HG02884 (cell line): ENCODE measurements at regions not wholly inside any gene's neighbourhood (a gene's known extent, or its start where the extent isn't known, plus 50 kb on each side); places are given as distances from the start of the nearest gene placed in this dataset.
"Not testable (repeated sequence)": the region's sequence is repeated elsewhere in the genome, so short reads cannot be mapped to it uniquely, and the experiment has no call there.

Experiments used
- ATAC-seq: cut with Tn5 transposase; IDR thresholded peaks from one replicate; pipeline ENCODE4 v1.9.1; 2021; ENCODE audit warnings: mild to moderate bottlenecking, moderate library complexity; ENCODE audit not compliant: unreplicated experiment

- ATAC-seq, result not testable (repeated sequence)
Observed at GRCh38 chr6:28621268-28621667, 95.6 kb downstream of the GPX5 start.

DNA sequence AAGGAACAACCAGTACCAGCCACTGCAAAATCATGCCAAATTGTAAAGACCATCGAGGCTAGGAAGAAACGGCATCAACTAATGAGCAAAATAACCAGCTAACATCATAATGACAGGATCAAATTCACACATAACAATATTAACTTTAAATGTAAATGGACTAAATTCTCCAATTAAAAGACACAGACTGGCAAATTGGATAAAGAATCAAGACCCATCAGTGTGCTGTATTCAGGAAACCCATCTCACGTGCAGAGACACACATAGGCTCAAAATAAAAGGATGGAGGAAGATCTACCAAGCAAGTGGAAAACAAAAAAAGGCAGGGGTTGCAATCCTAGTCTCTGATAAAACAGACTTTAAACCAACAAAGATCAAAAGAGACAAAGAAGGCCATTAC lies 97.6 kb downstream of the GPX5 start:
- not testable (repeated sequence) for ATAC-seq

DNA sequence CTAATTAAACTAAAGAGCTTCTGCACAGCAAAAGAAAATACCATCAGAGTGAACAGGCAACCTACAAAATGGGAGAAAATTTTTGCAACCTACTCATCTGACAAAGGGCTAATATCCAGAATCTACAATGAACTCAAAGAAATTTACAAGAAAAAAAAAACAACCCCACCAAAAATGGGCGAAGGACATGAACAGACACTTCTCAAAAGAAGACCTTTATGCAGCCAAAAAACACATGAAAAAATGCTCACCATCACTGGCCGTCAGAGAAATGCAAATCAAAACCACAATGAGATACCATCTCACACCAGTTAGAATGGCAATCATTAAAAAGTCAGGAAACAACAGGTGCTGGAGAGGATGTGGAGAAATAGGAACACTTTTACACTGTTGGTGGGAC lies 100.7 kb downstream of the GPX5 start:
- ATAC-seq, result not testable (repeated sequence)

DNA sequence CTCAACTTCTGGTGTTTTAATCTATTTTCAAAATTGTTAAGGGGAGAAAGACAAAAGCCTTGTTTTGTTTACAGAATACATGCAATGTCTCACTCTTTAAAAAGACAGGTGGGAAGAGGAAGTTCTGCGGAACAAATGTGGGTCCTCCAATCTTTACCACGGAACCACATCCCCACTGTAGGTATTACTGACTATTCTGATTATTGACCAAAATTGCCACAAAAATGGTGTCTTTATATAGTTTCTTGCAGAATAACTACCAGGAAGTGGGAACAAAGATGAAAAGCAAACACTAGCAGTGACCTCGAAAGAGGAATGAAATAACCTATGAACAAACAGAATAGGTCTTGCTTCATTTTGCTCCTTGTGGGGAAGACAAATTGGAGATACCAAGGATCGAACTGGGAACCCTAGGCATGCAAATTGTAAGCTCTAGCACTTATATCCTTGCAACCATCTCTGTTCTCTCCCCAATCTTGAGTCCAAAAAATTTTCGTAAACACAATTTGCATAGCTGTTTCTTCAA lies 106.7 kb downstream of the GPX5 start:
- ATAC-seq, result no peak

DNA sequence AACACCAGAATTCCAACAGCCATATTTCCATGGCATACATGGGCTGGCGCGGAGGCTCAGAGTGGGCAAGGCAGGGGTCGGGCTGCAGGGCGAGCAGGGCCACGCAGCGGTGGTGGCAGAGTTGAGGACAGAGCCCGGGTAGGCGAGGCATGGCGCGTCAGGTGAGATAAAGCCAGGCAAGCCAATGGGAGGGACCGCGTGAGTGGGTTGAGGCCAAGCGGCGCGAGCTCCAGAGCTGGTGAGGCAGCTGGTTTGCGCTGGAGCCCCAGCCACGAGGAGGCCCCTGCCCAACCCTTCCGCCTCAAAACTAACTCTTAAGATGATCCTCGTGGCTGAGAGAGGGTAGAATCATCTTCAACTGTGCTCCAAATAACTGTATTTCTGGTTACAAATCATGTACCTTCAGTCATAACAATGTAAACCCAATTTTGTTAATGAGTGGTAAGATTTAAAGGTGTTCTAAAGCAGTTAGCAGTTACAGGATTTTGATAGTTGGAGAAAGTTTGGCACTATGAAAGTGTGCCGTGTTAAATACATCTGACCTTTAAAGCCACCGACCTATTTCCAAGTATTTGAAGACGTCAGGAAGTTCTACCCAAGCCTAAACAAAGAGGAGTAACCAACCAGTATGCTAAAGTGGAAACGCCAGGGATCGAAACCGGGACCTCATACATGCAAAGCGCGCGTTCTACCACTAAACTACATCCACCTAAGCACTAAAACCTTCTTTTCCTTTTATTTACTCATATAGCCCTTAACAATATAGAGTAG lies 107.9 kb downstream of the GPX5 start:
- ATAC-seq, result no peak

DNA sequence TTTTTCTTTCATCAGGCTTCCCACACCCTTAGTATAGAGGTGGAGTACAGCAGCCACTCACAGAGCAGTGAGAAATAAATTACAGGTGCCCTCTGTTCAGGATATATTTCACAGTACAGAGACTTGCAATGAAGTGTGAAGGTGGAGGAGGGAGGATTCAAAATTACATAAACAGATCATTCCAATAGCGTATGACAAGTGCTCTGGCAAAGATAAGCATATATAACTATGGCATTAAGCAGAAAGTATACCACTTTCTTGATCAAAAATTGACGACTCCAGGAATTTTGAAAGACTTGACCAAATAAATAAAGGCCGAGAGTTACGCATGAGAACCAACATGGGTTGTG lies 108.7 kb downstream of the GPX5 start:
- ATAC-seq, result no peak

GRCh38 chr6:28634761-28635546 lies 109.3 kb downstream of the GPX5 start:
- ATAC-seq, result no peak

- ATAC-seq, result no peak
Observed at GRCh38 chr6:28635547-28636158, 110.0 kb downstream of the GPX5 start.

- ATAC-seq, result no peak
Observed at GRCh38 chr6:28638787-28639430, 113.2 kb downstream of the GPX5 start.

DNA sequence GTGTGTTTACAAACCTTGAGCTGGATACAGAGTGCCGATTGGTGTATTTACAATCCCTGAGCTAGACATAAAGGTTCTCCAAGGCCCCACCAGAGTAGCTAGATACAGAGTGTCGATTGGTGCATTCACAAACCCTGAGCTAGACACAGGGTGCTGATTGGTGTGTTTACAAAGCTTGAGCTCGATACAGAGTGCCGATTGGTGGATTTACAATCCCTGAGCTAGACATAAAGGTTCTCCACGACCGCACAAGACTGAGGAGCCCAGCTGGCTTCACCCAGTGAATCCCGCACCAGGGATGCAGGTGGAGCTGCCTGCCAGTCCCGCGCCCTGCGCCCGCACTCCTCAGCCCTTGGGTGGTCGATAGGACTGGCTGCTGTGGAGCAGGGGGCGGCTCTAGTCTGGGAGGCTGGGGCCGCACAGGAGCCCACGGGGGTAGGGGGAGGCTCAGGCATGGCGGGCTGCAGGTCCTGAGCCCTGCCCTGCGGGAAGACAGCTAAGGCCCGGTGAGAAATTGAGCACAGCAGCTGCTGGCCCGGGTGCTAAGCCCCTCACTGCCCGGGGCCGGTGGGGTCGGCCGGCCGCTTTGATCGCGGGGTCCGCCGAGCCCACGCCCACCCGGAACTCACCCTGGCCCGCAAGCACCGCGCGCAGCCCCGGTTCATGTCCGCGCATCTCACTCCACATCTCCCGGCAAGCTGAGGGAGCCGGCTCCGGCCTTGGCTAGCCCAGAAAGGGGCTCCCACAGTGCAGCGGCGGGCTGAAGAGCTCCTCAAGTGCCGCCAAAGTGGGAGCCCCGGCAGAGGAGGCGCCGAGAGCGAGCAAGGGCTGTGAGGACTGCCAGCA lies 114.0 kb downstream of the GPX5 start:
- not testable (repeated sequence) for ATAC-seq

DNA sequence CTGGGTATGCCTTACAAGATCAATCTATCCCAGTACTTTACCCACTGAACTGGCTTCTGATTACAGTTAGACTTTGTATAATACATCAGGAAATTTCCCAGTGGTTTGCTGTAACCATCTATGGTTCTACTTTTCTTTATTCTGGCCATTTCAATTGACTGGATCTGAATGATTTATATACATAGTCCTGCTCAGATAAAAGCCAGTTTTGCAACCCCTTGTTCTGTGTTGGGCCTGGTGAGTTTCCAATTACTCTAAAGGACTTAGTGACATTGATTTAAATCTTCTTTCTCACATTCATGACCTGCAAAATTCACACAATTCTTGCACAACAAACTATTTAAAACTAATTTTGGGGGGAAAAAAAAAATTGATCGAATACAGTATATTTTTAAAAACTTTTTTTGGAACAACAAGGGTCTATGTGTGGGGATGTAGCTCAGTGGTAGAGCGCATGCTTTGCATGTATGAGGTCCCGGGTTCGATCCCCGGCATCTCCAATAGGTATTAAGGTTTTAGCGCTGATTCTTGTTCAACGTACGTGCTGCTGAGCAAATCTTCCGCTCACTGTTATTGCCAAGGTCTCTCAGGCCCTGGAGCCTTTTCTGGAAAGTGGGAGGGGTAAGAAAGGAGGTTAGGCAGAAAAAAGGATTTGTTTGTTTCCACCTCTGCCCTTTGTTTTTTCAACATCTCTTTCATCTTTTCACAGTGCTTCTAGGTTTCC lies 117.5 kb downstream of the GPX5 start:
- no peak for ATAC-seq

DNA sequence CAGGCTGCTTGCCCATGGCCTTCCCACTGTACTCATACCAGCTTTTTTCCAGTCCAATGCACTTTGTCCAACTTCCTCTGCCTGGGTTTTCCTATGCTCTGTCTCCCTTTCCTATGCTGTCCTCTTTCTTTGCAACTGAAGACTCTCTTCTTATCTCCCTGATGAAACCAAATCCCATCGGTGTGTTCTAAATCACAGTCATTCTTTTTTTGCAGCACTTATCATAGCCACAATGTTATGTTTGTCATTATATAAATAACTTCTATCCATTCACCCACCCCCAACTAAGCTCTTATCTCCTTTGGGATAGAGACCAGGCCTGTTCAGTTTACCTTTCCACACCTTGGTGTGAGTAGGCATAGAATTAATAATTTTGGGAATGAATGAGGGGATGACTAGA lies 121.0 kb downstream of the GPX5 start:
- no peak for ATAC-seq

- no peak for ATAC-seq
Observed at GRCh38 chr6:28648035-28648877, 122.6 kb downstream of the GPX5 start.

GRCh38 chr6:28648878-28649375 lies 123.2 kb downstream of the GPX5 start:
- ATAC-seq, result no peak

DNA sequence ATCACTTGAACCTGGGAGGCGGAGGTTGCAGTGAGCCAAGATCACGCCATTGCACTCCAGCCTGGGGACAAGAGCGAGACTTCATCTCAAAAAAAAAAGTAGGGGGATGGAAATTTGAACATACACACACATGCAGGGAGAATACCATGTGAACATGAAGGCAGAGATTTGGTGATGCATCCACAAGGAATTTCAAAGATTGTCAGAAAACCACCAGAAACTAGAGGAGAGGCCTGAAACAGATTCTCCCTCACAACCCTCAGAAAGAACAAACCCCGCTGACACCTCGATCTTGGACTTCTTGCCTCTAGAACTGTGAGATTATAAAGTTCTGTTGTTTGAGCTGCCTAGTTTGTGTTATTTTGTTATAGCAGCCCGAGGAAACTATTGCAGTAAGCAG lies 125.5 kb downstream of the GPX5 start:
- no peak for ATAC-seq

GRCh38 chr6:28653876-28654275 lies 128.2 kb downstream of the GPX5 start:
- ATAC-seq, result no peak

DNA sequence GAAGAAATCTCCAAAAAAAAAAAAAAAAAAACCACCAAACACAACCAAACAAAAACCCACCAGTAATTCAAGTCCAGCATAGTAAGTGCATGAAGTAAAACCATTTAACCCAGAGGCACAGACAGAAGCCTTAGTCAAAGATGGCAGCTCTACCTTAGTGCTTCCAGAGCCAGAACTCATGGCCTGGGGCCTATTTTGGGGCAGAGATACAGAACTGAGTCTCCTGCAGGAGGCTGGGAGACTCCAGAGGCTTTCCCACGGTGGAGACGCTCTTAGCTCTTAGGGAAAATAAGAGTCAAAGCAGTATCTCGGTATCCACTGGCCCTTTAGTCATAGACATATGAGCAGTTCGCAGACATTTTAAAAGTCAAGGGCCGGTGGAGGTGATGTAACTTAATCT lies 129.5 kb downstream of the GPX5 start:
- ATAC-seq, result no peak

- no peak for ATAC-seq
Observed at GRCh38 chr6:28656715-28657114, 131.0 kb downstream of the GPX5 start.

DNA sequence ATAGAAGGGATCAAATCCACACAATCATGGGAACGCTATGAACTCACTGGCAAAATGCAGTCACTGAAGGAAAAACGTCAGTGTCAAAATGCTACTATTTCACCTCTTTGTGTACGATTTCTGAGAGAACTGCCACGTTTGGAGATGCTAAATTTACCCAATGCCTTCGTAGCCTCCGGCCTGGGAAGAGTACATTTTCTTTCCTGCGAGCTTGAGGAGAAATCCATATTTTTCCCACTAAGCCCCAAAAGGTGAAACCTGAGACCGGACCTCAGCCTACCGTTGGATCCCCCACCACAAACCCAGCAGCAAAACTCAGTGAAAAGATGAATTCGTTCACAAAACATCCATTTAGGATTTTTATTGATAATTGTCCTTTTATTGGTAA lies 131.7 kb downstream of the GPX5 start:
- ATAC-seq, result no peak
